H1 (cell line): ENCODE measurements at regions not wholly inside any gene's neighbourhood (a gene's known extent, or its start where the extent isn't known, plus 50 kb on each side); places are given as distances from the start of the nearest gene placed in this dataset.

Experiments
- CTCF ChIA-PET: fragments of 300-600 bp; sonication (Branson Sonifier 250); formaldehyde crosslinking; loops from one replicate; lab custom pipeline; 2021; ENCODE audit not compliant: partially characterized antibody; lab: Charles Lee
- POLR2A ChIA-PET: fragments of 300-600 bp; sonication (Branson Sonifier 250); formaldehyde crosslinking; loops from one replicate; lab custom pipeline; 2021; ENCODE audit warnings: inconsistent platforms; ENCODE audit not compliant: partially characterized antibody; lab: Charles Lee
- DNase-seq, 2 experiments: peaks; one replicate each; pipeline versions ENCODE4 v3.0.0 to v3.0.0-alpha.2; 2010 to 2022; ENCODE audit warnings: low spot score in 2 of 2, low read depth in 1 of 2, mixed read lengths in 1 of 2
- FAIRE-seq: peaks from 2 replicates; lab custom pipeline; 2011; peaks lifted over from hg19 to GRCh38; lab: Jason Lieb, UNC
- H2AFZ ChIP-seq: 2 replicates; pipeline ENCODE4 v1.8.1; 2012; ENCODE audit warnings: low read length, inconsistent platforms
- H2AK5ac ChIP-seq: 2 replicates; pipeline ENCODE4 v1.6.1; 2013; ENCODE audit warnings: low read depth, low read length
- H2BK120ac ChIP-seq: replicated peaks from 2 replicates; pipeline ENCODE3; 2013; ENCODE audit warnings: low read depth, low read length, inconsistent platforms
- H2BK12ac ChIP-seq: 2 replicates; pipeline ENCODE4 v1.6.1; 2013; ENCODE audit warnings: low read depth, low read length
- H2BK15ac ChIP-seq: 2 replicates; pipeline ENCODE4 v1.6.1; 2013; ENCODE audit warnings: low read length
- H2BK20ac ChIP-seq: 2 replicates; pipeline ENCODE4 v1.6.1; 2013; ENCODE audit warnings: low read length
- H2BK5ac ChIP-seq: 2 replicates; pipeline ENCODE4 v1.6.1; 2013; ENCODE audit warnings: low read depth, low read length
- H3K14ac ChIP-seq: 2 replicates; pipeline ENCODE4 v1.6.1; 2013; ENCODE audit warnings: inconsistent platforms; ENCODE audit not compliant: insufficient read length
- H3K18ac ChIP-seq: 2 replicates; pipeline ENCODE4 v1.6.1; 2013; ENCODE audit warnings: low read length; ENCODE audit errors: extremely low read depth
- H3K23ac ChIP-seq: 2 replicates; pipeline ENCODE4 v1.6.1; 2013; ENCODE audit warnings: inconsistent platforms; ENCODE audit not compliant: insufficient read length
- H3K23me2 ChIP-seq: 2 replicates; pipeline ENCODE4 v1.6.1; 2013; ENCODE audit warnings: low read depth, low read length
- H3K27ac ChIP-seq: 2 replicates; pipeline ENCODE4 v1.6.1; 2011; ENCODE audit warnings: low read depth, low read length, inconsistent platforms
- H3K27me3 ChIP-seq, 4 experiments: replicated peaks in 1 of 4; 1 replicate in 1 of 4; 2 replicates in 3 of 4; pipeline versions ENCODE4 v1.6.1 to v1.8.1; 2011 to 2013; ENCODE audit warnings: low read length in 3 of 4, mild to moderate bottlenecking in 3 of 4, inconsistent platforms in 2 of 4, mixed read lengths in 2 of 4, moderate library complexity in 1 of 4; ENCODE audit not compliant: control insufficient read depth in 3 of 4, insufficient read depth in 3 of 4; ENCODE audit errors: extremely low read depth in 1 of 4
- H3K36me3 ChIP-seq, 4 experiments: 2 replicates each; pipeline versions ENCODE4 v1.6.1 to v1.8.1; 2011 to 2013; ENCODE audit warnings: mild to moderate bottlenecking in 4 of 4, low read length in 3 of 4, moderate library complexity in 2 of 4, control low read depth in 1 of 4, inconsistent platforms in 1 of 4; ENCODE audit not compliant: insufficient read depth in 4 of 4, control insufficient read depth in 2 of 4
- H3K4ac ChIP-seq: replicated peaks from 2 replicates; pipeline ENCODE3; 2013; ENCODE audit warnings: low read length, low read depth, mixed read lengths, inconsistent platforms; ENCODE audit not compliant: insufficient read length
- H3K4me1 ChIP-seq, 4 experiments: replicated peaks in 1 of 4; 1 replicate in 1 of 4; 2 replicates in 3 of 4; pipeline versions ENCODE4 v1.6.1 to v1.8.1; 2011 to 2013; ENCODE audit warnings: low read length in 3 of 4, inconsistent platforms in 2 of 4, mixed read lengths in 1 of 4; ENCODE audit not compliant: insufficient read depth in 4 of 4, control insufficient read depth in 3 of 4
- H3K4me2 ChIP-seq, 2 experiments: 2 replicates each; pipeline versions ENCODE4 v1.6.1 to v1.8.1; 2011 to 2013; ENCODE audit warnings: low read depth in 2 of 2, low read length in 2 of 2, control low read depth in 1 of 2, inconsistent platforms in 1 of 2, mild to moderate bottlenecking in 1 of 2; ENCODE audit not compliant: insufficient read depth in 1 of 2
- H3K4me3 ChIP-seq, 4 experiments: fragments of 200-600, 300-600 bp in 1 of 4; sonication (generic), shearing (Covaris generic), sonication (Bioruptor Twin) in 1 of 4; 2 replicates each; pipeline versions ENCODE4 v1.5.1 to v1.8.1; 2011 to 2016; ENCODE audit warnings: low read length in 4 of 4, low read depth in 3 of 4, control low read depth in 2 of 4, inconsistent platforms in 2 of 4, mild to moderate bottlenecking in 2 of 4, mixed read lengths in 1 of 4, moderate library complexity in 1 of 4; ENCODE audit not compliant: insufficient read depth in 2 of 4; ENCODE audit errors: extremely low read depth in 1 of 4
- H3K56ac ChIP-seq: replicated peaks from 2 replicates; pipeline ENCODE3; 2013; ENCODE audit warnings: low read depth, mild to moderate bottlenecking, mixed read lengths, low read length, inconsistent platforms; ENCODE audit not compliant: insufficient read length
- H3K79me1 ChIP-seq: 2 replicates; pipeline ENCODE4 v1.6.1; 2013; ENCODE audit warnings: low read depth, low read length, control low read depth
- H3K79me2 ChIP-seq, 2 experiments: 2 replicates each; pipeline versions ENCODE4 v1.6.1 to v1.8.1; 2012 to 2013; ENCODE audit warnings: low read length in 2 of 2, mild to moderate bottlenecking in 2 of 2, inconsistent platforms in 1 of 2; ENCODE audit not compliant: insufficient read depth in 2 of 2, control insufficient read depth in 1 of 2
- H3K9ac ChIP-seq, 4 experiments: replicated peaks in 1 of 4; 1 replicate in 1 of 4; 2 replicates in 3 of 4; pipeline versions ENCODE4 v1.6.1 to v1.8.1; 2011 to 2013; ENCODE audit warnings: low read depth in 3 of 4, low read length in 3 of 4, control low read depth in 2 of 4, mild to moderate bottlenecking in 2 of 4, moderate library complexity in 2 of 4, inconsistent platforms in 1 of 4; ENCODE audit errors: extremely low read depth in 1 of 4
- H3K9me3 ChIP-seq, 2 experiments: 2 replicates each; pipeline versions ENCODE4 v1.6.1 to v1.8.1; 2012 to 2013; ENCODE audit warnings: mild to moderate bottlenecking in 2 of 2, moderate library complexity in 2 of 2, control low read depth in 1 of 2, inconsistent platforms in 1 of 2, low read depth in 1 of 2, low read length in 1 of 2, mixed read lengths in 1 of 2; ENCODE audit not compliant: insufficient read depth in 2 of 2
- H4K20me1 ChIP-seq, 2 experiments: replicated peaks in 1 of 2; 2 replicates each; pipeline versions ENCODE3 to v1.8.1; 2011 to 2013; ENCODE audit warnings: inconsistent platforms in 2 of 2, low read length in 2 of 2, mild to moderate bottlenecking in 1 of 2; ENCODE audit not compliant: insufficient read depth in 2 of 2, control insufficient read depth in 1 of 2
- H4K5ac ChIP-seq: 2 replicates; pipeline ENCODE4 v1.6.1; 2013; ENCODE audit warnings: low read length, low read depth, mixed read lengths, inconsistent platforms; ENCODE audit not compliant: insufficient read length
- H4K8ac ChIP-seq: 2 replicates; pipeline ENCODE4 v1.8.0; 2013; ENCODE audit warnings: mild to moderate bottlenecking, moderate library complexity, low read length, inconsistent platforms; ENCODE audit not compliant: insufficient read depth; ENCODE audit errors: extremely low read depth
- H4K91ac ChIP-seq: replicated peaks from 2 replicates; pipeline ENCODE3; 2013; ENCODE audit warnings: low read length, mixed read lengths, inconsistent platforms; ENCODE audit not compliant: insufficient read length
- MAX ChIP-seq: IDR thresholded peaks from 2 replicates; pipeline ENCODE4 v1.6.1; 2012; ENCODE audit warnings: inconsistent platforms
- TBP ChIP-seq: IDR thresholded peaks from 2 replicates; pipeline ENCODE4 v1.6.1; 2011; ENCODE audit warnings: low read depth, low read length, improper control_type of control experiment
- YY1 ChIP-seq: IDR thresholded peaks from 2 replicates; pipeline ENCODE4 v1.6.1; 2011; ENCODE audit warnings: low read depth, mild to moderate bottlenecking, low read length
- WGBS, 2 experiments: shearing (Covaris generic) in 1 of 2; methylation state at CpG; one replicate each; pipeline versions ENCODE4 v1.1.6 to v1.1.7; 2013 to 2015; ENCODE audit warnings: low lambda C conversion rate in 2 of 2, mixed read lengths in 2 of 2, inconsistent platforms in 1 of 2, low coverage in 1 of 2, missing lambda C conversion rate in 1 of 2; ENCODE audit not compliant: insufficient replicate concordance in 2 of 2, insufficient coverage in 1 of 2, insufficient read length in 1 of 2; ENCODE audit errors: extremely low coverage in 1 of 2, missing lambda C conversion rate in 1 of 2; 5-methylcytosine and 5-hydroxymethylcytosine counted together
- TF ChIP-seq, protein P1 (sequence below): IDR thresholded peaks from 2 replicates; pipeline ENCODE4 v1.6.1; 2011; ENCODE audit warnings: low read depth, mild to moderate bottlenecking, low read length; ENCODE audit not compliant: insufficient read depth

DNA sequence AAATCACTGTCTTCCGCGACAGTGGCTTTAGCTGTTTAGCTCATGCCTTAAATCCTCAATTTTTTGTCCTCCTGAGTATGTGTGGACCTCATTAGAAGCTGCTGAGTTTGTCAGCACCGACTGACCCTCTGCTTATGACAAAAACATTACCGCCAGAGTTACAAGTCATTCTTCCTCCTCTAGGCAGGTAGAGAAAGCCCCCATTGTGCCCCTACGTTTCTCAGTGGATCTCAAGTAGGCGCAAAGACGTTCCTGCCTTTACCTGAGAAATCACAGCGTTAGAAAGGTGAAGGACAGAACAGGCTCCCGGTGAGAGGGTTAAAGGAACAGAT lies 227.3 kb upstream of the PDE10A start:
- Histone ChIP-seq H3K79me2 (no peaks in the 10 kb centered on the region), H3K9ac (no peak overlapping the region; a peak in 1 of 7 replicates), H3K23ac (no peak overlapping the region), H3K4ac (no peak overlapping the region), H2BK15ac (no peak overlapping the region), H4K91ac (no peak overlapping the region), H3K4me3 (no peak overlapping the region), H3K18ac (no peak overlapping the region), H2BK20ac (no peak overlapping the region), H4K5ac (no peak overlapping the region), H3K27me3 (no peaks in the 10 kb centered on the region)
- no peak for FAIRE-seq
- POLR2A ChIA-PET: interaction anchor here (0.7 to 0.9 kb wide), 2 partner anchors 82 to 208 kb away, joined by 3 to 4 read pairs; no protein-coding TSS in a partner anchor
- WGBS, 2 experiments: 58% methylated on average over 9 of the region's 9 CpGs; no CpG with 5 or more reads in 1 of the 2 experiments
- TF ChIP-seq MAX (no peak), TBP (no peak), YY1 (no peak)
- TF ChIP-seq, protein P1, sequence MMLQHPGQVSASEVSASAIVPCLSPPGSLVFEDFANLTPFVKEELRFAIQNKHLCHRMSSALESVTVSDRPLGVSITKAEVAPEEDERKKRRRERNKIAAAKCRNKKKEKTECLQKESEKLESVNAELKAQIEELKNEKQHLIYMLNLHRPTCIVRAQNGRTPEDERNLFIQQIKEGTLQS: no peak
- TF ChIP-seq, all 59 proteins: peak for 0
- Histone ChIP-seq H2AFZ (peak overlapping the region; percentile 89; the same call in 1 of the 2 replicates), H2BK120ac (no peak overlapping the region), H4K20me1 (no peaks in the 10 kb centered on the region), H3K14ac (no peak overlapping the region), H3K23me2 (no peaks in the 10 kb centered on the region; the same call in 1 of the 2 replicates), H3K36me3 (no peaks in the 10 kb centered on the region), H2BK5ac (no peak overlapping the region), H2BK12ac (no peak overlapping the region), H3K4me1 (peaks cover 0 to 6% (median 0%) of the 10 kb centered on the region in 4 experiments; a peak in 1 of 7 replicates), H3K79me1 (no peaks in the 10 kb centered on the region), H3K56ac (no peak overlapping the region), H3K27ac (no peak overlapping the region), H4K8ac (no peak overlapping the region), H3K9me3 (peaks cover 4 to 7% of the 10 kb centered on the region in 2 experiments; a peak in 1 of 4 replicates), H2AK5ac (no peak overlapping the region), H3K4me2 (0 out of 4 replicates have a peak overlapping the region, but pooled peaks of 1 of the 2 experiments have one; percentile 16)
- CTCF ChIA-PET: interaction anchor here (0.6 to 10.9 kb wide), 50 partner anchors 11 to 499 kb away, joined by 3 to 111 read pairs (median 4); no protein-coding TSS in a partner anchor
- DNase-seq: no peak
